ENCODE measurements at regions not wholly inside any gene's neighbourhood (a gene's known extent, or its start where the extent isn't known, plus 50 kb on each side); places are given as distances from the start of the nearest gene placed in this dataset.
A peak's percentile ranks its signal among the peaks of the same experiment; 100 is the strongest.

GRCh38 chr7:19853261-19853832 is 79.9 kb upstream of the TMEM196 start:
- no peak overlapping the region for H3K4me3 ChIP-seq (ENCODE audit: severe bottlenecking)
- H3K36me3 ChIP-seq (ENCODE audit: low read depth), result no peaks in the 10 kb centered on the region
- H3K27ac ChIP-seq (ENCODE audit: poor library complexity, severe bottlenecking), result no peak overlapping the region
- H3K27me3 ChIP-seq (ENCODE audit: insufficient read depth, poor library complexity, severe bottlenecking), result no peaks in the 10 kb centered on the region
- TF ChIP-seq CTCF (IDR thresholded peaks at IDR 0.05; ENCODE audit: poor library complexity, severe bottlenecking), result no peak
- no peaks in the 10 kb centered on the region for H3K4me1 ChIP-seq (ENCODE audit: insufficient read depth, poor library complexity, severe bottlenecking)
- peak; percentile 70; the same call in 1 of the 3 replicates for ATAC-seq (ENCODE audit: low read depth)
- H3K9me3 ChIP-seq (ENCODE audit: severe bottlenecking), result no peaks in the 10 kb centered on the region
- no peak for DNase-seq (ENCODE audit: low spot score)

DNA sequence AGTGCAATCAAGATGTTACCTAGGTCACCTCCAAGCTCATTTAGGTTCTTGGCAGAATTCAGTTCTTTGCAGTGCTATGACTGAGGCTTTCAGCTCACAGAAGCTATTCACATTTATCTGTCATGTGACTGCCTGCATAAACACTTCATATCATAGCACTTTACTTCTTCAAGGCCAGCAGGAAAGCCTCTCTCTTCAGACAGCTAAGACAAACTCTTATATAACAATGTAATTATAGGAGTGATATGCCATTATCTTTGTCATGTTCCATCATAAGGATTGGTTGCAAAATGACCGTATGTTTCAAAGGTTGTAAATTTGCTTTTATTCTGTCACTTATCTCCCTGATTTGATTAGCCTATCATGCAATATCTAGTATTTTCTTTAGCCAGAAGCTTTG is 78.8 kb upstream of the TMEM196 start:
- Histone ChIP-seq H3K9me3 (ENCODE audit: severe bottlenecking) (no peaks in the 10 kb centered on the region), H3K4me1 (ENCODE audit: insufficient read depth, poor library complexity, severe bottlenecking) (no peaks in the 10 kb centered on the region), H3K36me3 (ENCODE audit: low read depth) (no peaks in the 10 kb centered on the region), H3K4me3 (ENCODE audit: severe bottlenecking) (no peak overlapping the region), H3K27me3 (ENCODE audit: insufficient read depth, poor library complexity, severe bottlenecking) (no peaks in the 10 kb centered on the region), H3K27ac (ENCODE audit: poor library complexity, severe bottlenecking) (no peak overlapping the region)
- ATAC-seq (ENCODE audit: low read depth) (no peak), DNase-seq (ENCODE audit: low spot score) (no peak)
- no peak for TF ChIP-seq CTCF (IDR thresholded peaks at IDR 0.05; ENCODE audit: poor library complexity, severe bottlenecking)

DNA sequence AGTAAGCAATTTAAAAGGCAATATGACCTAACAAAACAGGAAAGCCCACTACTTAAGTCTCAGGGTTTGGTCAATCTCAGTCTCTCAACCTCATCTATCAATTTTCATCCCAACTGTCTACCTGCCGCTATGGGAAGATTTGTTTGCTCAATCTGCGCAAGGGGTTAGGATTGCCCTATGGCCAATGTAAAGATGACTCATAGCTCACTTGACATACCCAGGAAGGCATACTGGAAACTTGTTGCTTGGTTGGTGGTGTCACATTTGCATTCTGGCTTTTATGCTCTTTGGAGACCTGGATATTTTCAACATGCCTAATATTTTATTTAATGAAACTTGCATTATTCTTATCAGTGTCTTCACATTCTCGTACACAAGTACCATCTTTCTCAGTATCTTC is 78.1 kb upstream of the TMEM196 start:
- Histone ChIP-seq H3K4me1 (ENCODE audit: insufficient read depth, poor library complexity, severe bottlenecking) (no peaks in the 10 kb centered on the region), H3K27me3 (ENCODE audit: insufficient read depth, poor library complexity, severe bottlenecking) (no peaks in the 10 kb centered on the region), H3K27ac (ENCODE audit: poor library complexity, severe bottlenecking) (no peak overlapping the region), H3K9me3 (ENCODE audit: severe bottlenecking) (no peaks in the 10 kb centered on the region), H3K4me3 (ENCODE audit: severe bottlenecking) (no peak overlapping the region), H3K36me3 (ENCODE audit: low read depth) (no peaks in the 10 kb centered on the region)
- TF ChIP-seq CTCF (IDR thresholded peaks at IDR 0.05; ENCODE audit: poor library complexity, severe bottlenecking), result no peak
- DNase-seq (ENCODE audit: low spot score), result no peak
- ATAC-seq (ENCODE audit: low read depth), result no peak

GRCh38 chr7:19834566-19834965 is 61.1 kb upstream of the TMEM196 start:
- DNase-seq (ENCODE audit: low spot score) (no peak), ATAC-seq (ENCODE audit: low read depth) (peak; percentile 29; the same call in 1 of the 3 replicates)
- Histone ChIP-seq H3K4me3 (ENCODE audit: severe bottlenecking) (no peak overlapping the region), H3K36me3 (ENCODE audit: low read depth) (no peaks in the 10 kb centered on the region), H3K27ac (ENCODE audit: poor library complexity, severe bottlenecking) (peak overlapping the region; percentile 14), H3K4me1 (ENCODE audit: insufficient read depth, poor library complexity, severe bottlenecking) (peaks cover 5% of the 10 kb centered on the region), H3K9me3 (ENCODE audit: severe bottlenecking) (no peaks in the 10 kb centered on the region), H3K27me3 (ENCODE audit: insufficient read depth, poor library complexity, severe bottlenecking) (no peaks in the 10 kb centered on the region)
- no peak for TF ChIP-seq CTCF (IDR thresholded peaks at IDR 0.05; ENCODE audit: poor library complexity, severe bottlenecking)

- ATAC-seq (ENCODE audit: low read depth), result no peak
- DNase-seq (ENCODE audit: low spot score), result no peak
- H3K27ac ChIP-seq (ENCODE audit: poor library complexity, severe bottlenecking), result no peak overlapping the region
- H3K4me1 ChIP-seq (ENCODE audit: insufficient read depth, poor library complexity, severe bottlenecking), result peaks cover 5% of the 10 kb centered on the region
- TF ChIP-seq CTCF (IDR thresholded peaks at IDR 0.05; ENCODE audit: poor library complexity, severe bottlenecking), result no peak
- no peaks in the 10 kb centered on the region for H3K36me3 ChIP-seq (ENCODE audit: low read depth)
- H3K27me3 ChIP-seq (ENCODE audit: insufficient read depth, poor library complexity, severe bottlenecking), result no peaks in the 10 kb centered on the region
- H3K9me3 ChIP-seq (ENCODE audit: severe bottlenecking), result no peaks in the 10 kb centered on the region
- H3K4me3 ChIP-seq (ENCODE audit: severe bottlenecking), result no peak overlapping the region
Measured at GRCh38 chr7:19830604-19831003, 57.2 kb upstream of the TMEM196 start.

Data from RWPE2 (cell line).